Ishikawa (cell line): ENCODE measurements at regions not wholly inside any gene's neighbourhood (a gene's known extent, or its start where the extent isn't known, plus 50 kb on each side); places are given as distances from the start of the nearest gene placed in this dataset.

Experiments
- CEBPB ChIP-seq: IDR thresholded peaks from 2 replicates; pipeline ENCODE4 v1.6.1; 2012
- CREB1 ChIP-seq: IDR thresholded peaks from 2 replicates; pipeline ENCODE4 v1.6.1; 2012; ENCODE audit warnings: low read depth
- EGR1 ChIP-seq: IDR thresholded peaks from 2 replicates; pipeline ENCODE4 v1.6.1; 2012
- EP300 ChIP-seq: IDR thresholded peaks from 2 replicates; pipeline ENCODE4 v1.6.1; 2012; ENCODE audit warnings: borderline replicate concordance
- FOXM1 ChIP-seq: IDR thresholded peaks from 2 replicates; pipeline ENCODE4 v1.6.1; 2012; ENCODE audit warnings: low read depth, borderline replicate concordance
- NFIC ChIP-seq: IDR thresholded peaks from 2 replicates; pipeline ENCODE4 v1.6.1; 2012
- RAD21 ChIP-seq: IDR thresholded peaks from 2 replicates; pipeline ENCODE4 v1.6.1; 2012; ENCODE audit warnings: low read depth
- TAF1 ChIP-seq: IDR thresholded peaks from 2 replicates; pipeline ENCODE4 v1.6.1; 2012; ENCODE audit warnings: low read depth, mild to moderate bottlenecking
- TCF12 ChIP-seq: IDR thresholded peaks from 2 replicates; pipeline ENCODE4 v1.6.1; 2012; ENCODE audit warnings: low read depth
- TEAD4 ChIP-seq: IDR thresholded peaks from 2 replicates; pipeline ENCODE4 v1.6.1; 2012
- YY1 ChIP-seq: IDR thresholded peaks from 2 replicates; pipeline ENCODE4 v1.6.1; 2012; ENCODE audit warnings: low read depth
- ZBTB7A ChIP-seq: IDR thresholded peaks from 2 replicates; pipeline ENCODE4 v1.6.1; 2012; ENCODE audit warnings: low read depth
- TF ChIP-seq, protein P1 (sequence below): IDR thresholded peaks from 2 replicates; pipeline ENCODE4 v1.6.1; 2012
- TF ChIP-seq, protein P2 (sequence below): IDR thresholded peaks from 2 replicates; pipeline ENCODE4 v1.6.1; 2012; ENCODE audit warnings: low read depth, mild to moderate bottlenecking
- TF ChIP-seq, protein P3 (sequence below): IDR thresholded peaks from 2 replicates; pipeline ENCODE4 v1.6.1; 2012

DNA sequence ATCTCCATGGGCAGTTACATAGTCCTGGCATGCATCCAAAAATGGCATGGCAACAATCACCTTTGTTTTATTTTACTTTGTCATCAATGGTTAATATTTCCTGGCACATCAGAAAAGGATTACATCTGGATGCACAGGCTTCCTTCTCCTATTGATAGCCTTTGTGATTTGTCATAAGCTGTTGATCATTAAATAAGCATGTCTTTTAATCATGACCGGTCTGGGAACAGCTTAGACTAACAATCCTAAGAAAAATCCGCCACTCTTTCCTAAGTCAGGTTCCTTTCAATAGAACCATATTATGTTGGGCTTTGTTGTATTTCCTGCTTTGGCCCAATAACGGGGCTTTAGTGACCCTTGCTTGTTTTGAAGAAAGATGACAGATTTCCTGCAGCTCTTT, 330.6 kb downstream of the DUSP10 start:
- TF ChIP-seq TAF1 (no peak), TEAD4 (no peak), FOXM1 (no peak), EGR1 (no peak), YY1 (no peak), NFIC (no peak), CREB1 (no peak), EP300 (no peak), ZBTB7A (no peak), CEBPB (no peak), RAD21 (no peak)
- TF ChIP-seq, protein P1, sequence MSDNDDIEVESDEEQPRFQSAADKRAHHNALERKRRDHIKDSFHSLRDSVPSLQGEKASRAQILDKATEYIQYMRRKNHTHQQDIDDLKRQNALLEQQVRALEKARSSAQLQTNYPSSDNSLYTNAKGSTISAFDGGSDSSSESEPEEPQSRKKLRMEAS: no peak
- TF ChIP-seq, protein P2, sequence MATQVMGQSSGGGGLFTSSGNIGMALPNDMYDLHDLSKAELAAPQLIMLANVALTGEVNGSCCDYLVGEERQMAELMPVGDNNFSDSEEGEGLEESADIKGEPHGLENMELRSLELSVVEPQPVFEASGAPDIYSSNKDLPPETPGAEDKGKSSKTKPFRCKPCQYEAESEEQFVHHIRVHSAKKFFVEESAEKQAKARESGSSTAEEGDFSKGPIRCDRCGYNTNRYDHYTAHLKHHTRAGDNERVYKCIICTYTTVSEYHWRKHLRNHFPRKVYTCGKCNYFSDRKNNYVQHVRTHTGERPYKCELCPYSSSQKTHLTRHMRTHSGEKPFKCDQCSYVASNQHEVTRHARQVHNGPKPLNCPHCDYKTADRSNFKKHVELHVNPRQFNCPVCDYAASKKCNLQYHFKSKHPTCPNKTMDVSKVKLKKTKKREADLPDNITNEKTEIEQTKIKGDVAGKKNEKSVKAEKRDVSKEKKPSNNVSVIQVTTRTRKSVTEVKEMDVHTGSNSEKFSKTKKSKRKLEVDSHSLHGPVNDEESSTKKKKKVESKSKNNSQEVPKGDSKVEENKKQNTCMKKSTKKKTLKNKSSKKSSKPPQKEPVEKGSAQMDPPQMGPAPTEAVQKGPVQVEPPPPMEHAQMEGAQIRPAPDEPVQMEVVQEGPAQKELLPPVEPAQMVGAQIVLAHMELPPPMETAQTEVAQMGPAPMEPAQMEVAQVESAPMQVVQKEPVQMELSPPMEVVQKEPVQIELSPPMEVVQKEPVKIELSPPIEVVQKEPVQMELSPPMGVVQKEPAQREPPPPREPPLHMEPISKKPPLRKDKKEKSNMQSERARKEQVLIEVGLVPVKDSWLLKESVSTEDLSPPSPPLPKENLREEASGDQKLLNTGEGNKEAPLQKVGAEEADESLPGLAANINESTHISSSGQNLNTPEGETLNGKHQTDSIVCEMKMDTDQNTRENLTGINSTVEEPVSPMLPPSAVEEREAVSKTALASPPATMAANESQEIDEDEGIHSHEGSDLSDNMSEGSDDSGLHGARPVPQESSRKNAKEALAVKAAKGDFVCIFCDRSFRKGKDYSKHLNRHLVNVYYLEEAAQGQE: no peak
- TF ChIP-seq, protein P3, sequence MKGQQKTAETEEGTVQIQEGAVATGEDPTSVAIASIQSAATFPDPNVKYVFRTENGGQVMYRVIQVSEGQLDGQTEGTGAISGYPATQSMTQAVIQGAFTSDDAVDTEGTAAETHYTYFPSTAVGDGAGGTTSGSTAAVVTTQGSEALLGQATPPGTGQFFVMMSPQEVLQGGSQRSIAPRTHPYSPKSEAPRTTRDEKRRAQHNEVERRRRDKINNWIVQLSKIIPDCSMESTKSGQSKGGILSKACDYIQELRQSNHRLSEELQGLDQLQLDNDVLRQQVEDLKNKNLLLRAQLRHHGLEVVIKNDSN: no peak

DNA sequence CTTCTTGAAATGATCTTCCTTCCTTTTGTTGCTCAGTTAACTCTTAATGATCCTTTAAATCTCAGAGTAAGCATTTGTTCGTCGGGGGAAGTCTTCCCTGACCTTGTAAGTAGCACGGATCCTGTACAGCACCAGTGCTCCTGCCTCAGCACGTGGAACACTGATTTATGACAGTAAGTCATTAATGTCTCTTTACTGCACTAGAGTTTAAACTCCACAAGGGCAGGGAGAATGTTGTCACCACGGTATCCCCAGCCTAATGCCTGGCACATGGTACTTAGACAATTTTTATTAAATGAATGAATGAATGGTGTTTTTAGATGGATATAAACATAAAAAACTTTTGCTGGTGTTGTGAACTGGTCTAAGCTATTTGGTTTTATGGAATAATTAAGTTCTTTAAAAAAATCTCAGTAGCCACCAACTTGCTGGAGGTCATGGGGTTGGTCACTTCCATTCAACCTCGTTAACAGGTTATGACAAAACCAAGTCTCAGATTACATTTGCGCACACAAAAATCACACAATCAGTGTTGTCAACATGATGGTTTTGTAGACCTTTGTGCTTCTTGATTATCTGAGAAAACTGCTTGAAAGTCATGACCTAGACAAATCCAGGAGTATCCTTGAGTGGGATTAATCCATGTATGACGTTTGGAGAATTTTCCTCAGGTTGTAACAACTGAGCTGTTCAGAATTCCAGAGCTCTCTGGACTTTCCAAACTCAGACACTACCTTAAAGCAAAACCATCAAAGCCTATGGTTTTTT, 326.9 kb downstream of the DUSP10 start:
- TF ChIP-seq, protein P3: no peak
- no peak for TF ChIP-seq TEAD4
- TF ChIP-seq YY1: no peak
- no peak for TF ChIP-seq ZBTB7A
- no peak for TF ChIP-seq EGR1
- TF ChIP-seq, protein P1: no peak
- TF ChIP-seq CEBPB: no peak
- no peak for TF ChIP-seq FOXM1
- TF ChIP-seq, protein P2: no peak
- TF ChIP-seq NFIC: no peak

DNA sequence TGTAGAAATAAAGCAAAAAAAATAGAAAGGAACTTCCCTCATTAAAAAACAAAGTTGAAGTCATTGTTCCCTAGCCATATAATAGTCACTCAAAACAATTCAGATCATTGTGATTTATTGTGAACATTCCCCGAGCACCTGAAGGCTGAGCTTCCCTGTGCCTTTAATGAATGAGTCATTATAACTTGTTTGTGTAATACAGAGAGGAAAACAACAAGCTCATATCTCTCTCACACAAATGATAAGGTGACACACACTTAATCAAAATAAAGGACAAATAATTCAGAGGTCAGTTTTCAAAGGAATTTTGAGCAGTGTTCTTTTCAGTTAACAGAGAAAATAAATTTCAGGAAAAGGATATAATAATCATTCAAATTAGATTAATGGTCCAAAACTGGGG, 326.2 kb downstream of the DUSP10 start:
- TF ChIP-seq NFIC (no peak), CREB1 (no peak), TEAD4 (no peak), CEBPB (no peak), FOXM1 (no peak), ZBTB7A (no peak)
- TF ChIP-seq, protein P1: no peak
- TF ChIP-seq, protein P3: no peak

DNA sequence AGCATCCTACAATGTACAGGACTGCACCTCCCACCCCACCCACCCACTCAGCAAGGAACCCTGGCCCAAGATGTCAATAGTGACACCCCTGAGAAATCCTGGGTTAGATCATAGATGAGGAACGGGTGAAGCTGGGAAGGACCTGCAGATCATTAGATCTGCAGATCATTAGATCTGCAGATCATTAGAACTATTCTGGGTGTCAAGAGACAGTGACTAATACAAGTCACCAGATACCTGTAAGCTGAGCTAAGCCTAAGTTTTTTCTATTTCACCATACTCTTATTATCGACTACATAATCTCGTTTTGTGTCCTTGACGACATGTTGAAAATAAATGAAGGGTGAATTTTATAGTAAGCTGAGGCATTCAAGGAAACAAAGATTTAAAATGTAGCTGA, 325.7 kb downstream of the DUSP10 start:
- no peak for TF ChIP-seq FOXM1
- TF ChIP-seq TCF12: no peak
- no peak for TF ChIP-seq EGR1
- TF ChIP-seq CREB1: no peak

DNA sequence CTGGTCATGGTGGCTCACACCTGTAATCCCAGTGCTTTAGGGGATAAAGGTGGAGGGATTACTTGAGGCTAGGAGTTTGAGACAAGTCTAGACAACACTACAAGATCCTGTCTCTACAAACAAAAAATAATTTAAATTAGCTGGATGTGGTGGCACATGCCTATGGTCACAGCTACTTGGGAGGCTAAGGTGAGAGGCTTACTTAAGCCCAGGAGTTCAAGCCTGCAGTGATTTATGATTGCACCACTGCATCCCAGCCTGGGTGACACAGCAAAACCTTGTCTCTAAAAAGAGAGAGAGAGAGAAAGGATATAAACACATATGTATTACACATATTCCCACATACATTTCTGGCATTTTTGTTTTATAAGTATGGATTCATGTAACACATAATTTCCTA, 325.2 kb downstream of the DUSP10 start:
- TF ChIP-seq EGR1: no peak
- no peak for TF ChIP-seq TAF1
- TF ChIP-seq YY1: no peak
- TF ChIP-seq FOXM1: no peak
- TF ChIP-seq ZBTB7A: no peak
- no peak for TF ChIP-seq CREB1
- no peak for TF ChIP-seq RAD21
- TF ChIP-seq NFIC: no peak
